H1 (cell line): ENCODE measurements at regions not wholly inside any gene's neighbourhood (a gene's known extent, or its start where the extent isn't known, plus 50 kb on each side); places are given as distances from the start of the nearest gene placed in this dataset.

Experiments
- CTCF ChIA-PET: fragments of 300-600 bp; sonication (Branson Sonifier 250); formaldehyde crosslinking; loops from one replicate; lab custom pipeline; 2021; ENCODE audit not compliant: partially characterized antibody; lab: Charles Lee
- POLR2A ChIA-PET: fragments of 300-600 bp; sonication (Branson Sonifier 250); formaldehyde crosslinking; loops from one replicate; lab custom pipeline; 2021; ENCODE audit warnings: inconsistent platforms; ENCODE audit not compliant: partially characterized antibody; lab: Charles Lee
- DNase-seq, 2 experiments: peaks; one replicate each; pipeline versions ENCODE4 v3.0.0 to v3.0.0-alpha.2; 2010 to 2022; ENCODE audit warnings: low spot score in 2 of 2, low read depth in 1 of 2, mixed read lengths in 1 of 2
- FAIRE-seq: peaks from 2 replicates; lab custom pipeline; 2011; peaks lifted over from hg19 to GRCh38; lab: Jason Lieb, UNC
- H2AFZ ChIP-seq: 2 replicates; pipeline ENCODE4 v1.8.1; 2012; ENCODE audit warnings: low read length, inconsistent platforms
- H2AK5ac ChIP-seq: 2 replicates; pipeline ENCODE4 v1.6.1; 2013; ENCODE audit warnings: low read depth, low read length
- H2BK120ac ChIP-seq: replicated peaks from 2 replicates; pipeline ENCODE3; 2013; ENCODE audit warnings: low read depth, low read length, inconsistent platforms
- H2BK12ac ChIP-seq: 2 replicates; pipeline ENCODE4 v1.6.1; 2013; ENCODE audit warnings: low read depth, low read length
- H2BK15ac ChIP-seq: 2 replicates; pipeline ENCODE4 v1.6.1; 2013; ENCODE audit warnings: low read length
- H2BK20ac ChIP-seq: 2 replicates; pipeline ENCODE4 v1.6.1; 2013; ENCODE audit warnings: low read length
- H2BK5ac ChIP-seq: 2 replicates; pipeline ENCODE4 v1.6.1; 2013; ENCODE audit warnings: low read depth, low read length
- H3K14ac ChIP-seq: 2 replicates; pipeline ENCODE4 v1.6.1; 2013; ENCODE audit warnings: inconsistent platforms; ENCODE audit not compliant: insufficient read length
- H3K18ac ChIP-seq: 2 replicates; pipeline ENCODE4 v1.6.1; 2013; ENCODE audit warnings: low read length; ENCODE audit errors: extremely low read depth
- H3K23ac ChIP-seq: 2 replicates; pipeline ENCODE4 v1.6.1; 2013; ENCODE audit warnings: inconsistent platforms; ENCODE audit not compliant: insufficient read length
- H3K23me2 ChIP-seq: 2 replicates; pipeline ENCODE4 v1.6.1; 2013; ENCODE audit warnings: low read depth, low read length
- H3K27ac ChIP-seq: 2 replicates; pipeline ENCODE4 v1.6.1; 2011; ENCODE audit warnings: low read depth, low read length, inconsistent platforms
- H3K27me3 ChIP-seq, 4 experiments: replicated peaks in 1 of 4; 1 replicate in 1 of 4; 2 replicates in 3 of 4; pipeline versions ENCODE4 v1.6.1 to v1.8.1; 2011 to 2013; ENCODE audit warnings: low read length in 3 of 4, mild to moderate bottlenecking in 3 of 4, inconsistent platforms in 2 of 4, mixed read lengths in 2 of 4, moderate library complexity in 1 of 4; ENCODE audit not compliant: control insufficient read depth in 3 of 4, insufficient read depth in 3 of 4; ENCODE audit errors: extremely low read depth in 1 of 4
- H3K36me3 ChIP-seq, 4 experiments: 2 replicates each; pipeline versions ENCODE4 v1.6.1 to v1.8.1; 2011 to 2013; ENCODE audit warnings: mild to moderate bottlenecking in 4 of 4, low read length in 3 of 4, moderate library complexity in 2 of 4, control low read depth in 1 of 4, inconsistent platforms in 1 of 4; ENCODE audit not compliant: insufficient read depth in 4 of 4, control insufficient read depth in 2 of 4
- H3K4ac ChIP-seq: replicated peaks from 2 replicates; pipeline ENCODE3; 2013; ENCODE audit warnings: low read length, low read depth, mixed read lengths, inconsistent platforms; ENCODE audit not compliant: insufficient read length
- H3K4me1 ChIP-seq, 4 experiments: replicated peaks in 1 of 4; 1 replicate in 1 of 4; 2 replicates in 3 of 4; pipeline versions ENCODE4 v1.6.1 to v1.8.1; 2011 to 2013; ENCODE audit warnings: low read length in 3 of 4, inconsistent platforms in 2 of 4, mixed read lengths in 1 of 4; ENCODE audit not compliant: insufficient read depth in 4 of 4, control insufficient read depth in 3 of 4
- H3K4me2 ChIP-seq, 2 experiments: 2 replicates each; pipeline versions ENCODE4 v1.6.1 to v1.8.1; 2011 to 2013; ENCODE audit warnings: low read depth in 2 of 2, low read length in 2 of 2, control low read depth in 1 of 2, inconsistent platforms in 1 of 2, mild to moderate bottlenecking in 1 of 2; ENCODE audit not compliant: insufficient read depth in 1 of 2
- H3K4me3 ChIP-seq, 4 experiments: fragments of 200-600, 300-600 bp in 1 of 4; sonication (generic), shearing (Covaris generic), sonication (Bioruptor Twin) in 1 of 4; 2 replicates each; pipeline versions ENCODE4 v1.5.1 to v1.8.1; 2011 to 2016; ENCODE audit warnings: low read length in 4 of 4, low read depth in 3 of 4, control low read depth in 2 of 4, inconsistent platforms in 2 of 4, mild to moderate bottlenecking in 2 of 4, mixed read lengths in 1 of 4, moderate library complexity in 1 of 4; ENCODE audit not compliant: insufficient read depth in 2 of 4; ENCODE audit errors: extremely low read depth in 1 of 4
- H3K56ac ChIP-seq: replicated peaks from 2 replicates; pipeline ENCODE3; 2013; ENCODE audit warnings: low read depth, mild to moderate bottlenecking, mixed read lengths, low read length, inconsistent platforms; ENCODE audit not compliant: insufficient read length
- H3K79me1 ChIP-seq: 2 replicates; pipeline ENCODE4 v1.6.1; 2013; ENCODE audit warnings: low read depth, low read length, control low read depth
- H3K79me2 ChIP-seq, 2 experiments: 2 replicates each; pipeline versions ENCODE4 v1.6.1 to v1.8.1; 2012 to 2013; ENCODE audit warnings: low read length in 2 of 2, mild to moderate bottlenecking in 2 of 2, inconsistent platforms in 1 of 2; ENCODE audit not compliant: insufficient read depth in 2 of 2, control insufficient read depth in 1 of 2
- H3K9ac ChIP-seq, 4 experiments: replicated peaks in 1 of 4; 1 replicate in 1 of 4; 2 replicates in 3 of 4; pipeline versions ENCODE4 v1.6.1 to v1.8.1; 2011 to 2013; ENCODE audit warnings: low read depth in 3 of 4, low read length in 3 of 4, control low read depth in 2 of 4, mild to moderate bottlenecking in 2 of 4, moderate library complexity in 2 of 4, inconsistent platforms in 1 of 4; ENCODE audit errors: extremely low read depth in 1 of 4
- H3K9me3 ChIP-seq, 2 experiments: 2 replicates each; pipeline versions ENCODE4 v1.6.1 to v1.8.1; 2012 to 2013; ENCODE audit warnings: mild to moderate bottlenecking in 2 of 2, moderate library complexity in 2 of 2, control low read depth in 1 of 2, inconsistent platforms in 1 of 2, low read depth in 1 of 2, low read length in 1 of 2, mixed read lengths in 1 of 2; ENCODE audit not compliant: insufficient read depth in 2 of 2
- H4K20me1 ChIP-seq, 2 experiments: replicated peaks in 1 of 2; 2 replicates each; pipeline versions ENCODE3 to v1.8.1; 2011 to 2013; ENCODE audit warnings: inconsistent platforms in 2 of 2, low read length in 2 of 2, mild to moderate bottlenecking in 1 of 2; ENCODE audit not compliant: insufficient read depth in 2 of 2, control insufficient read depth in 1 of 2
- H4K5ac ChIP-seq: 2 replicates; pipeline ENCODE4 v1.6.1; 2013; ENCODE audit warnings: low read length, low read depth, mixed read lengths, inconsistent platforms; ENCODE audit not compliant: insufficient read length
- H4K8ac ChIP-seq: 2 replicates; pipeline ENCODE4 v1.8.0; 2013; ENCODE audit warnings: mild to moderate bottlenecking, moderate library complexity, low read length, inconsistent platforms; ENCODE audit not compliant: insufficient read depth; ENCODE audit errors: extremely low read depth
- H4K91ac ChIP-seq: replicated peaks from 2 replicates; pipeline ENCODE3; 2013; ENCODE audit warnings: low read length, mixed read lengths, inconsistent platforms; ENCODE audit not compliant: insufficient read length
- CHD1 ChIP-seq: IDR thresholded peaks from 2 replicates; pipeline ENCODE4 v1.6.1; 2012; ENCODE audit warnings: low read depth, low read length, improper control_type of control experiment
- CREB1 ChIP-seq: IDR thresholded peaks from 2 replicates; pipeline ENCODE4 v1.6.1; 2012; ENCODE audit warnings: inconsistent platforms
- EP300 ChIP-seq, 2 experiments: IDR thresholded peaks; 1 replicate in 1 of 2; 2 replicates in 1 of 2; pipeline ENCODE4 v1.6.1; 2011 to 2012; ENCODE audit warnings: low read depth in 2 of 2, low read length in 2 of 2, mild to moderate bottlenecking in 2 of 2, borderline replicate concordance in 1 of 2, inconsistent platforms in 1 of 2, moderate library complexity in 1 of 2
- FOSL1 ChIP-seq: IDR thresholded peaks from 2 replicates; pipeline ENCODE4 v1.6.1; 2011; ENCODE audit warnings: mild to moderate bottlenecking, low read depth, low read length, moderate library complexity; ENCODE audit not compliant: insufficient read depth
- HDAC6 ChIP-seq: IDR thresholded peaks from one replicate; pipeline ENCODE4 v1.7.1; 2012; ENCODE audit warnings: low read depth, mild to moderate bottlenecking, inconsistent platforms, low read length, moderate library complexity
- KDM4A ChIP-seq: IDR thresholded peaks from one replicate; pipeline ENCODE4 v1.7.1; 2012; ENCODE audit warnings: low read depth, mild to moderate bottlenecking, moderate library complexity, low read length, inconsistent platforms; ENCODE audit not compliant: severe bottlenecking
- NANOG ChIP-seq: IDR thresholded peaks from 2 replicates; pipeline ENCODE4 v1.6.1; 2011; ENCODE audit warnings: low read length, low read depth, mild to moderate bottlenecking, inconsistent platforms; ENCODE audit not compliant: insufficient read depth, poor library complexity, severe bottlenecking
- POLR2AphosphoS5 ChIP-seq: IDR thresholded peaks from 2 replicates; pipeline ENCODE4 v1.6.1; 2011; ENCODE audit warnings: low read depth, low read length
- RXRA ChIP-seq: IDR thresholded peaks from 2 replicates; pipeline ENCODE4 v1.6.1; 2011; ENCODE audit warnings: low read depth, mild to moderate bottlenecking, low read length, moderate library complexity; ENCODE audit not compliant: insufficient read depth
- SAP30 ChIP-seq: fragments of 300-600 bp; sonication (generic); IDR thresholded peaks from 2 replicates; pipeline ENCODE4 v1.7.1; 2012; ENCODE audit warnings: low read length, moderate library complexity, mild to moderate bottlenecking, inconsistent platforms; ENCODE audit not compliant: insufficient read depth, insufficient replicate concordance
- SUZ12 ChIP-seq: fragments of 200-600 bp; sonication (generic); IDR thresholded peaks from 2 replicates; pipeline ENCODE4 v1.6.1; 2012; ENCODE audit warnings: mild to moderate bottlenecking, inconsistent platforms, low read length, moderate library complexity, mixed read lengths
- TAF7 ChIP-seq: optimal IDR thresholded peaks from 2 replicates; pipeline ENCODE3; 2011; ENCODE audit warnings: low read depth, mild to moderate bottlenecking, inconsistent platforms, low read length, moderate library complexity, borderline replicate concordance
- WGBS, 2 experiments: shearing (Covaris generic) in 1 of 2; methylation state at CpG; one replicate each; pipeline versions ENCODE4 v1.1.6 to v1.1.7; 2013 to 2015; ENCODE audit warnings: low lambda C conversion rate in 2 of 2, mixed read lengths in 2 of 2, inconsistent platforms in 1 of 2, low coverage in 1 of 2, missing lambda C conversion rate in 1 of 2; ENCODE audit not compliant: insufficient replicate concordance in 2 of 2, insufficient coverage in 1 of 2, insufficient read length in 1 of 2; ENCODE audit errors: extremely low coverage in 1 of 2, missing lambda C conversion rate in 1 of 2; 5-methylcytosine and 5-hydroxymethylcytosine counted together

DNA sequence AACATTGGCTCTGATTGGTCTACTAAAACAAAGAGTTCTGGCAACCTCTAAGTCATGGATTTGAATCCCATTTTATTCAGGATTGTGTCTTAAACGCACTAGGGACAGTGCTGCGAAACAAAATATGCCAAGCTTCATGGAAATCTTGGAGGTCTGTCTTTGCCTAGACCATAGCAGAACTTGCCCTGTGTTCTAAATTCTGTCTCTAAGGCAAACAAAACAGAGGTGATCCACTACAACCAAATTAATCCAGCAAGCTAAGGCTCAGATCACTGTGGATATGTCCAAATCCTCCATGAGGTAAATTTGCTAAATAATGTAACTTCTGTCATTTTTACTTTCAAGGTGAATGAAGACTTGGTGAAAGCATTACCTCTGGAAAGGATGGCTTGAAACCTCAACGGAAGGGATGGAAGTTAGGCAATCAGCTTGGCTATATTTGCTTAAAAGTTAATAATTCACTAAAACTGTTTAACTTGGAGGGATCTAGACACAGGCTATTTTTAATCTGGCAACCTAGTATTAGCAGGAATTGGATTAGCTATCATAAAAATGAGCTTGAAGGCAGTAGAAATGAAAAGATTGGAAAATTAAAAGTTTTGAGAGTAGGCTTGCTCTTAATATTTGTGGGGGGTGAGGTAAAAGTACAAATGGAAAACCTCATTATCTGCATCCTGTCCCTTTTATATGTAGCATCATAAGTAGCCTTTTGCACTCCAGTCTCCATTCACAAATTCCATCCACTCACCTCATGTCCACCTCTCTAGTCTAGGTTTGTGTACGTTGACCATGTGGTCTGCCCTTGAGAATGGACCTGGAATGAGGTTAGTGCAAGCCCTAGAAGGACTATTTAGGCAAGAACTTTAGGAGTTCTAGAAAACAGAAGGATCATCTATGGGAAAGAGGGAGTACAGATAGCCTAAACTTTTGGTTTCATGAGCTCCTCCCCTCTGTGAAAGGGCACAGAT, 176.2 kb downstream of the SMC2 start:
- H3K4me3 ChIP-seq = no peak overlapping the region
- H3K4me2 ChIP-seq = no peak overlapping the region
- H3K9me3 ChIP-seq = no peaks in the 10 kb centered on the region
- ChIA-PET CTCF (interaction anchor here (0.6 to 0.9 kb wide), 2 partner anchors 9 to 65 kb away, joined by 3 read pairs; no protein-coding TSS in a partner anchor), POLR2A (interaction anchor here (0.6 kb wide), 1 partner anchor 58 kb away, joined by 3 read pairs; no protein-coding TSS in a partner anchor)
- H3K9ac ChIP-seq = no peak overlapping the region
- H2BK5ac ChIP-seq = no peak overlapping the region
- H3K4me1 ChIP-seq = no peaks in the 10 kb centered on the region
- H4K20me1 ChIP-seq = no peaks in the 10 kb centered on the region
- no peak overlapping the region for H3K56ac ChIP-seq
- no peak overlapping the region for H3K23ac ChIP-seq
- H3K27me3 ChIP-seq = no peaks in the 10 kb centered on the region; a peak in 1 of 7 replicates
- WGBS, 2 experiments = 82% methylated on average over 4 of the region's 4 CpGs; no CpG with 5 or more reads in 1 of the 2 experiments
- no peak overlapping the region for H3K14ac ChIP-seq
- FAIRE-seq = no peak
- no peaks in the 10 kb centered on the region for H3K79me2 ChIP-seq
- H2AK5ac ChIP-seq = no peak overlapping the region
- H3K4ac ChIP-seq = no peak overlapping the region
- no peaks in the 10 kb centered on the region for H3K23me2 ChIP-seq
- no peak overlapping the region for H2BK15ac ChIP-seq
- H3K18ac ChIP-seq = no peak overlapping the region
- H2BK12ac ChIP-seq = no peak overlapping the region
- no peaks in the 10 kb centered on the region for H3K79me1 ChIP-seq
- no peaks in the 10 kb centered on the region for H3K36me3 ChIP-seq
- H4K5ac ChIP-seq = no peak overlapping the region
- H2BK120ac ChIP-seq = no peak overlapping the region
- no peak overlapping the region for H4K91ac ChIP-seq
- 0 out of 2 replicates have a peak overlapping the region, but pooled peaks have one; percentile 41 for H2AFZ ChIP-seq
- H3K27ac ChIP-seq = no peak overlapping the region
- no peak for DNase-seq
- H2BK20ac ChIP-seq = no peak overlapping the region
- H4K8ac ChIP-seq = no peak overlapping the region
- no peak for TF ChIP-seq SAP30
- TF ChIP-seq TAF7 = no peak
- TF ChIP-seq HDAC6 = no peak
- TF ChIP-seq CREB1 = no peak
- no peak for TF ChIP-seq EP300 (IDR thresholded peaks at IDR 0.05; ENCODE audit: borderline replicate concordance in 1 of 2, low read depth in 2 of 2, low read length in 2 of 2)
- no peak for TF ChIP-seq CHD1
- no peak for TF ChIP-seq NANOG
- TF ChIP-seq KDM4A = no peak
- TF ChIP-seq RXRA = no peak
- no peak for TF ChIP-seq POLR2AphosphoS5
- TF ChIP-seq FOSL1 = no peak
- TF ChIP-seq SUZ12 = no peak
